ENCODE measurements at regions not wholly inside any gene's neighbourhood (a gene's known extent, or its start where the extent isn't known, plus 50 kb on each side); places are given as distances from the start of the nearest gene placed in this dataset.

GRCh38 chr2:177078416-177078815, 134.2 kb upstream of the HNRNPA3 start:
- Histone ChIP-seq H3K36me3 (ENCODE audit: insufficient read depth, low read length) (no peaks in the 10 kb centered on the region), H3K4me3 (ENCODE audit: low read length) (no peak overlapping the region), H3K27ac (ENCODE audit: low read depth, low read length) (no peak overlapping the region), H3K27me3 (ENCODE audit: insufficient read depth, low read length, poor library complexity, severe bottlenecking) (no peaks in the 10 kb centered on the region), H3K4me1 (ENCODE audit: insufficient read depth, low read length) (no peaks in the 10 kb centered on the region), H3K9me3 (ENCODE audit: low read length) (no peaks in the 10 kb centered on the region)
- Mint-ChIP-seq H3K27ac (no peak overlapping the region), H3K27me3 (peaks cover 1 to 36% of the 10 kb centered on the region in 2 donors), H3K4me1 (no peaks in the 10 kb centered on the region), H3K36me3 (peaks cover 0 to 10% (median 0%) of the 10 kb centered on the region in 3 donors), H3K4me3 (no peak overlapping the region), H3K9me3 (no peaks in the 10 kb centered on the region)
- POLR2A ChIA-PET, result no interaction called here
- CTCF ChIA-PET, result interaction anchor here (0.7 kb wide), 1 partner anchor 20 kb away, joined by 3 read pairs; no protein-coding TSS in a partner anchor
- no peak for DNase-seq

DNA sequence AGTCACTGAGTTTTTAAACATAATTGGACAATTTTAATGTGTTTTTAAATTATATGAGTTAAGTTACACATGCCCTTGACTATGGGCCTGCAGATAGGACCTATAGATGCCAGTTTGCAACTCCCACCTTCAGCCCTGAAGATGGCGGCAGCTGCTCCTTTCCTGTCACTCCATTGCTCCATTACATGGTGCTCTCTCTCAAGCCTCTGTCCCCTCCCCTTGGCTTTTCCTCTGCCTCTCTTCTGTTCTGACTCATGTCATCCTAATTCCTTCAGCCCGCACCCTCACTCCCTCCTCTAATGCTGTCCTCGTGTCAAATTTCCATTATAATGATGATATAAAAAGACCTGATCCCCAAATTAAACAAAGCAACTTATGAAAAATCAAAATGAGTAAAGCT, 133.7 kb upstream of the HNRNPA3 start:
- Histone ChIP-seq H3K27me3 (ENCODE audit: insufficient read depth, low read length, poor library complexity, severe bottlenecking) (no peaks in the 10 kb centered on the region), H3K36me3 (ENCODE audit: insufficient read depth, low read length) (no peaks in the 10 kb centered on the region), H3K4me3 (ENCODE audit: low read length) (no peak overlapping the region), H3K4me1 (ENCODE audit: insufficient read depth, low read length) (no peaks in the 10 kb centered on the region), H3K27ac (ENCODE audit: low read depth, low read length) (no peak overlapping the region), H3K9me3 (ENCODE audit: low read length) (no peaks in the 10 kb centered on the region)
- CTCF ChIA-PET, result interaction anchor here (0.7 kb wide), 1 partner anchor 20 kb away, joined by 3 read pairs; no protein-coding TSS in a partner anchor
- no peak for DNase-seq
- Mint-ChIP-seq H3K27ac (no peak overlapping the region), H3K27me3 (peaks cover 1 to 36% of the 10 kb centered on the region in 2 donors), H3K36me3 (peaks cover 0 to 10% (median 0%) of the 10 kb centered on the region in 3 donors), H3K4me3 (no peak overlapping the region), H3K9me3 (no peaks in the 10 kb centered on the region), H3K4me1 (no peaks in the 10 kb centered on the region)
- POLR2A ChIA-PET, result no interaction called here

DNA sequence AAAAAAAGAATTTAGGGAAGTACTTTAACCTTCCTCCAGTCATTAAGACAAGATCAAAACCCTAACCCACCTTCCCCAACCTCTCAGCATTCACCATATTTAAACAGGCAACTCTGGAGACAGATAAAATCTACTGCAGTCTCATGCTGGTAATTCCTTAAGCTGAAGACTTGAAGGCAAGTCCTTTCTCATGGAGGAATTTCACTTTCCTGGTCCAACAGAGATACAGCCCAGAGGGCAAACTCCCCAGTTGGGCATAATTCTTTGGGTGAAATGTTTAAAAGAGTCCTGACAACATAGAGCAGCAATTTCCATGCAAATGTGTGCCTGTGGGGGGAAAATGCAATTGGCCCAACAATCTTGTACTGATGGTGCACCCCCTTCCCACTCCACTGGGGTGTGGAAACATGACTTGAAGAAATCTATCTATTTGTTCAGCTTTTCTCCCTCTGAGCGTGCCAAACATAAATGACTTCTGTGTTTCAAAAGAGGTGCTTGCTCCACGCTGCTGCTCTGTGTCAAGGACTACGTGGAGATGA, 131.8 kb upstream of the HNRNPA3 start:
- Histone ChIP-seq H3K4me1 (ENCODE audit: insufficient read depth, low read length) (no peaks in the 10 kb centered on the region), H3K36me3 (ENCODE audit: insufficient read depth, low read length) (no peaks in the 10 kb centered on the region), H3K27me3 (ENCODE audit: insufficient read depth, low read length, poor library complexity, severe bottlenecking) (no peaks in the 10 kb centered on the region), H3K27ac (ENCODE audit: low read depth, low read length) (no peak overlapping the region), H3K9me3 (ENCODE audit: low read length) (no peaks in the 10 kb centered on the region), H3K4me3 (ENCODE audit: low read length) (no peak overlapping the region)
- Mint-ChIP-seq H3K27me3 (peaks cover 0 to 28% of the 10 kb centered on the region in 2 donors), H3K36me3 (peaks cover 0 to 10% (median 0%) of the 10 kb centered on the region in 3 donors), H3K9me3 (no peaks in the 10 kb centered on the region), H3K27ac (no peak overlapping the region), H3K4me3 (no peak overlapping the region), H3K4me1 (no peaks in the 10 kb centered on the region)
- DNase-seq, result no peak
- ChIA-PET POLR2A (no interaction called here), CTCF (no interaction called here)

DNA sequence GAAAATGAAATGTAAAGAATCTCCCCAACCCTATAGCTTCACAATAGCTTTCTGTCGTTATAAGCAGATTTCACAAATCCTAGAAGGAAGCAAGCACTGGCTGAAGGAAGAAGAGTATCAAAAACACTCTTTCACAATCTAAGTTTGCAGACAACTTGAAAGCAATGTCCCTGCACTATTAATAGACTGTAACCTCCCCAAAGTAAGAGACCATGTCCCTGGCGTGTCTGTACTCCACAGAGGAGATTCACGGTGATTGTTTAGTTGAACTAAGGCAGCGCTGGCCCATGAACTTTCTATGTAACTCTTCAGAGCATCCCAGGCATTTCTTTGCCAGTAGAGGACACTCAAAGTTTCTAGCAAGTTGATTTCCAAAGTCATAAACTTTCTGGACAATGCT, 128.0 kb upstream of the HNRNPA3 start:
- Histone ChIP-seq H3K4me1 (ENCODE audit: insufficient read depth, low read length) (no peaks in the 10 kb centered on the region), H3K27ac (ENCODE audit: low read depth, low read length) (no peak overlapping the region), H3K27me3 (ENCODE audit: insufficient read depth, low read length, poor library complexity, severe bottlenecking) (no peaks in the 10 kb centered on the region), H3K4me3 (ENCODE audit: low read length) (no peak overlapping the region), H3K36me3 (ENCODE audit: insufficient read depth, low read length) (no peaks in the 10 kb centered on the region), H3K9me3 (ENCODE audit: low read length) (no peaks in the 10 kb centered on the region)
- no peak overlapping the region for H3K4me3 Mint-ChIP-seq
- peaks cover 0 to 8% of the 10 kb centered on the region in 2 donors for H3K27me3 Mint-ChIP-seq
- no peaks in the 10 kb centered on the region for H3K9me3 Mint-ChIP-seq
- no peak overlapping the region for H3K27ac Mint-ChIP-seq
- ChIA-PET POLR2A (no interaction called here), CTCF (no interaction called here)
- no peak for DNase-seq
- peaks cover 0 to 4% (median 0%) of the 10 kb centered on the region in 3 donors for H3K36me3 Mint-ChIP-seq
- H3K4me1 Mint-ChIP-seq, result no peaks in the 10 kb centered on the region

DNA sequence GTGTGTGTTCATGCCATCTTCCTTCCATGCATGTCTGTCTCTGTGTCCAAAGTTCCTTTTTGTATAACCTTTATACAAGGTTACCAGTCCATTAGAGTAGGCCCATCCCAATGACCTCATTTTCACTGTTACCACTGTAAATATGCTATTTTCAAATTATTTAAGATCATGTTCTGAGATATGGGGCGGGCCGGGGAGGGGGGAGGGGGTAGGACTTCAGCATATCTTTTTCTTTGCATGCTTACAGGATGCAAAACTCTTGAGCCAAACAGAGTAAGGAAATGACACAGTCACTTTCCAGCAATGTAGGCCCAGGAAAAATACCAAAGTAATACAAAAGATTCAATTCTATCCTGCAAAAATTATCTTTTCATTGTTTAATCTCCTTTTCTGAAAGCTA, 124.1 kb upstream of the HNRNPA3 start:
- POLR2A ChIA-PET, result no interaction called here
- Mint-ChIP-seq H3K9me3 (no peaks in the 10 kb centered on the region), H3K36me3 (peaks cover 0 to 5% (median 0%) of the 10 kb centered on the region in 3 donors), H3K4me1 (no peaks in the 10 kb centered on the region), H3K4me3 (no peak overlapping the region), H3K27me3 (peaks cover 3 to 15% of the 10 kb centered on the region in 2 donors), H3K27ac (no peak overlapping the region)
- Histone ChIP-seq H3K27me3 (ENCODE audit: insufficient read depth, low read length, poor library complexity, severe bottlenecking) (no peaks in the 10 kb centered on the region), H3K4me3 (ENCODE audit: low read length) (no peak overlapping the region), H3K9me3 (ENCODE audit: low read length) (no peaks in the 10 kb centered on the region), H3K27ac (ENCODE audit: low read depth, low read length) (no peak overlapping the region), H3K36me3 (ENCODE audit: insufficient read depth, low read length) (no peaks in the 10 kb centered on the region), H3K4me1 (ENCODE audit: insufficient read depth, low read length) (no peaks in the 10 kb centered on the region)
- CTCF ChIA-PET, result no interaction called here
- no peak for DNase-seq

DNA sequence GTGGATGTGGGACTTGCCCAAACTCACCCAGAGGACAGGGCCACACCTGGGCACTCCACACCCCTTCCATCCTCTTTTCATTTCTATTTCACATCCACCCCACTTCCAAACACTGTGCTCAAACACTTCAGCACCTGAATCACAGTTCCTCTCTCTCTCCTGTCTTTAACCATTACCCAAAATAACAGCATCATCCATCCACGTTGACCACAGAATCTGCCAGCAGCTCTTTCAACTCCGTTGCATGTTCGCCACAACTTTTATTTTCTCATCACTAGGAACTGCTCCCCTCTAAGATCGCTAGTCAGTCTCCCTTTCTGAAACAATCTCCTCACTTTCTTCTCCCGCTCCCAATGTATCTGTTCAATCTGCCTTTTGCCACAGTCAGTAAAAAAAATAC, 121.6 kb upstream of the HNRNPA3 start:
- Histone ChIP-seq H3K4me3 (ENCODE audit: low read length) (no peak overlapping the region), H3K27ac (ENCODE audit: low read depth, low read length) (no peak overlapping the region), H3K27me3 (ENCODE audit: insufficient read depth, low read length, poor library complexity, severe bottlenecking) (no peaks in the 10 kb centered on the region), H3K9me3 (ENCODE audit: low read length) (no peaks in the 10 kb centered on the region), H3K36me3 (ENCODE audit: insufficient read depth, low read length) (no peaks in the 10 kb centered on the region), H3K4me1 (ENCODE audit: insufficient read depth, low read length) (no peaks in the 10 kb centered on the region)
- H3K27ac Mint-ChIP-seq, result no peak overlapping the region
- H3K36me3 Mint-ChIP-seq, result peaks cover 0 to 5% (median 0%) of the 10 kb centered on the region in 3 donors
- H3K9me3 Mint-ChIP-seq, result no peaks in the 10 kb centered on the region
- POLR2A ChIA-PET, result no interaction called here
- CTCF ChIA-PET, result interaction anchor here (1.1 kb wide), 1 partner anchor 8 kb away, joined by 3 read pairs; no protein-coding TSS in a partner anchor
- DNase-seq, result no peak
- no peaks in the 10 kb centered on the region for H3K4me1 Mint-ChIP-seq
- peaks cover 6 to 25% of the 10 kb centered on the region in 2 donors for H3K27me3 Mint-ChIP-seq
- no peak overlapping the region for H3K4me3 Mint-ChIP-seq

GRCh38 chr2:177093371-177093770, 119.2 kb upstream of the HNRNPA3 start:
- no peak overlapping the region for H3K27ac Mint-ChIP-seq
- no peak overlapping the region for H3K4me3 Mint-ChIP-seq
- peaks cover 6 to 35% of the 10 kb centered on the region in 2 donors for H3K27me3 Mint-ChIP-seq
- Histone ChIP-seq H3K36me3 (ENCODE audit: insufficient read depth, low read length) (no peaks in the 10 kb centered on the region), H3K27me3 (ENCODE audit: insufficient read depth, low read length, poor library complexity, severe bottlenecking) (no peaks in the 10 kb centered on the region), H3K9me3 (ENCODE audit: low read length) (no peaks in the 10 kb centered on the region), H3K27ac (ENCODE audit: low read depth, low read length) (no peak overlapping the region), H3K4me1 (ENCODE audit: insufficient read depth, low read length) (no peaks in the 10 kb centered on the region), H3K4me3 (ENCODE audit: low read length) (no peak overlapping the region)
- no peaks in the 10 kb centered on the region for H3K9me3 Mint-ChIP-seq
- H3K36me3 Mint-ChIP-seq, result peaks cover 0 to 5% (median 0%) of the 10 kb centered on the region in 3 donors
- ChIA-PET CTCF (no interaction called here), POLR2A (no interaction called here)
- no peaks in the 10 kb centered on the region for H3K4me1 Mint-ChIP-seq
- no peak for DNase-seq

GRCh38 chr2:177098001-177098613, 114.5 kb upstream of the HNRNPA3 start:
- ChIA-PET CTCF (no interaction called here), POLR2A (no interaction called here)
- H3K4me3 ChIP-seq (ENCODE audit: low read length), result no peak overlapping the region
- no peak overlapping the region for H3K27ac ChIP-seq (ENCODE audit: low read depth, low read length)
- Mint-ChIP-seq H3K36me3 (peaks cover 0 to 3% (median 1%) of the 10 kb centered on the region in 3 donors), H3K4me3 (no peak overlapping the region), H3K27ac (no peak overlapping the region), H3K27me3 (peaks cover 3 to 29% of the 10 kb centered on the region in 2 donors), H3K4me1 (no peaks in the 10 kb centered on the region), H3K9me3 (peaks cover 0 to 7% (median 0%) of the 10 kb centered on the region in 5 donors)
- no peaks in the 10 kb centered on the region for H3K27me3 ChIP-seq (ENCODE audit: insufficient read depth, low read length, poor library complexity, severe bottlenecking)
- no peaks in the 10 kb centered on the region for H3K4me1 ChIP-seq (ENCODE audit: insufficient read depth, low read length)
- H3K9me3 ChIP-seq (ENCODE audit: low read length), result no peaks in the 10 kb centered on the region
- DNase-seq, result no peak
- H3K36me3 ChIP-seq (ENCODE audit: insufficient read depth, low read length), result no peaks in the 10 kb centered on the region
